ENCODE measurements at regions not wholly inside any gene's neighbourhood (a gene's known extent, or its start where the extent isn't known, plus 50 kb on each side); places are given as distances from the start of the nearest gene placed in this dataset.

GRCh38 chr9:103902263-103902662 lies 191.8 kb upstream of the SMC2 start:
- no peak for TF ChIP-seq CTCF (IDR thresholded peaks at IDR 0.05)
- H3K4me1 Mint-ChIP-seq (ENCODE audit: unreplicated experiment) = no peaks in the 10 kb centered on the region
- H3K27ac Mint-ChIP-seq (ENCODE audit: unreplicated experiment) = no peak overlapping the region
- DNase-seq (ENCODE audit: extremely low spot score, unreplicated experiment) = no peak
- H3K36me3 Mint-ChIP-seq (ENCODE audit: unreplicated experiment) = no peaks in the 10 kb centered on the region
- no peaks in the 10 kb centered on the region for H3K9me3 Mint-ChIP-seq (ENCODE audit: unreplicated experiment)
- H3K27me3 Mint-ChIP-seq (ENCODE audit: unreplicated experiment) = no peaks in the 10 kb centered on the region
- H3K4me3 Mint-ChIP-seq (ENCODE audit: unreplicated experiment) = no peak overlapping the region

- Mint-ChIP-seq H3K36me3 (ENCODE audit: unreplicated experiment) (no peaks in the 10 kb centered on the region), H3K27ac (ENCODE audit: unreplicated experiment) (no peak overlapping the region), H3K4me1 (ENCODE audit: unreplicated experiment) (no peaks in the 10 kb centered on the region), H3K4me3 (ENCODE audit: unreplicated experiment) (no peak overlapping the region), H3K9me3 (ENCODE audit: unreplicated experiment) (no peaks in the 10 kb centered on the region), H3K27me3 (ENCODE audit: unreplicated experiment) (no peaks in the 10 kb centered on the region)
- no peak for DNase-seq (ENCODE audit: extremely low spot score, unreplicated experiment)
- no peak for TF ChIP-seq CTCF (IDR thresholded peaks at IDR 0.05)
Measured at GRCh38 chr9:103904242-103904641, 189.9 kb upstream of the SMC2 start.

GRCh38 chr9:103913899-103914298 lies 180.2 kb upstream of the SMC2 start:
- Mint-ChIP-seq H3K4me1 (ENCODE audit: unreplicated experiment) (no peaks in the 10 kb centered on the region), H3K4me3 (ENCODE audit: unreplicated experiment) (no peak overlapping the region), H3K27ac (ENCODE audit: unreplicated experiment) (no peak overlapping the region), H3K27me3 (ENCODE audit: unreplicated experiment) (no peaks in the 10 kb centered on the region), H3K36me3 (ENCODE audit: unreplicated experiment) (no peaks in the 10 kb centered on the region), H3K9me3 (ENCODE audit: unreplicated experiment) (peaks cover 4% of the 10 kb centered on the region)
- no peak for DNase-seq (ENCODE audit: extremely low spot score, unreplicated experiment)
- TF ChIP-seq CTCF (IDR thresholded peaks at IDR 0.05) = no peak

- H3K4me3 Mint-ChIP-seq (ENCODE audit: unreplicated experiment) = no peak overlapping the region
- H3K4me1 Mint-ChIP-seq (ENCODE audit: unreplicated experiment) = no peaks in the 10 kb centered on the region
- no peak overlapping the region for H3K27ac Mint-ChIP-seq (ENCODE audit: unreplicated experiment)
- H3K36me3 Mint-ChIP-seq (ENCODE audit: unreplicated experiment) = no peaks in the 10 kb centered on the region
- no peaks in the 10 kb centered on the region for H3K9me3 Mint-ChIP-seq (ENCODE audit: unreplicated experiment)
- no peak for DNase-seq (ENCODE audit: extremely low spot score, unreplicated experiment)
- H3K27me3 Mint-ChIP-seq (ENCODE audit: unreplicated experiment) = no peaks in the 10 kb centered on the region
- no peak for TF ChIP-seq CTCF (IDR thresholded peaks at IDR 0.05)
Measured at GRCh38 chr9:103919605-103920209, 174.4 kb upstream of the SMC2 start.

GRCh38 chr9:103928442-103928841 lies 165.7 kb upstream of the SMC2 start:
- H3K9me3 Mint-ChIP-seq (ENCODE audit: unreplicated experiment) = no peaks in the 10 kb centered on the region
- H3K4me3 Mint-ChIP-seq (ENCODE audit: unreplicated experiment) = no peak overlapping the region
- H3K27ac Mint-ChIP-seq (ENCODE audit: unreplicated experiment) = no peak overlapping the region
- no peaks in the 10 kb centered on the region for H3K4me1 Mint-ChIP-seq (ENCODE audit: unreplicated experiment)
- no peak for TF ChIP-seq CTCF (IDR thresholded peaks at IDR 0.05)
- DNase-seq (ENCODE audit: extremely low spot score, unreplicated experiment) = no peak
- peaks cover 4% of the 10 kb centered on the region for H3K27me3 Mint-ChIP-seq (ENCODE audit: unreplicated experiment)
- no peaks in the 10 kb centered on the region for H3K36me3 Mint-ChIP-seq (ENCODE audit: unreplicated experiment)
